OCI-LY3 (cell line): ENCODE measurements at regions not wholly inside any gene's neighbourhood (a gene's known extent, or its start where the extent isn't known, plus 50 kb on each side); places are given as distances from the start of the nearest gene placed in this dataset.

ENCODE experiments used
- CTCF ChIP-seq: fragments of 200-600, 300-600 bp; sonication (generic); IDR thresholded peaks from 2 replicates; pipeline ENCODE4 v1.5.1; 2014; ENCODE audit warnings: antibody characterized with exemption, low read length, low read depth
- EZH2phosphoT487 ChIP-seq: fragments of 200-600 bp; shearing (Covaris generic); IDR thresholded peaks from 2 replicates; pipeline ENCODE4 v1.6.1; 2018; ENCODE audit warnings: antibody characterized with exemption, mixed run types, low read depth

- no peak for TF ChIP-seq CTCF
- TF ChIP-seq EZH2phosphoT487, result no peak
Measured at GRCh38 chr14:27660683-27661082, 1062.8 kb upstream of the NOVA1 start.
